ENCODE measurements at regions not wholly inside any gene's neighbourhood (a gene's known extent, or its start where the extent isn't known, plus 50 kb on each side); places are given as distances from the start of the nearest gene placed in this dataset.
A peak's percentile ranks its signal among the peaks of the same experiment; 100 is the strongest.

DNA sequence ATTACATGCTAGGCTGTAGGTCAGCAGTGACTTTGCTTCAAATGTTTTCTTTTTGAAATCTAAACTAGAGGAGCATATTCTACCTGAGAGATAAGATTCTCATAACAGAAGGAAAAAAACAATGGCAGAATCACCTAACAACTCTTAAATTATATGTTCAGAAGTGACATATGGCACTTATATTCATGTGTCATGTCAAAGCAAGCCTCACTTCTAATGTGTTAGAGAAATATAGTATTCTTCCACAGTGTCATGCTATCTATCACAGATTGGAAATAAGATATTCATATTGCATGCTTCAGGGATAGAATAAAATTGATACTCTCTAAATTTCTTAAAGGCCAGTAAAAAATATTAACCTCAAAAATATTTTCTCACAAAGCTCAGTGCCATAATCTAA lies 874.6 kb upstream of the PRMT6 start:
- Mint-ChIP-seq H3K27ac (ENCODE audit: unreplicated experiment) (no peak overlapping the region), H3K27me3 (ENCODE audit: unreplicated experiment) (peaks cover 2% of the 10 kb centered on the region), H3K36me3 (ENCODE audit: low read depth, unreplicated experiment) (no peaks in the 10 kb centered on the region), H3K4me1 (ENCODE audit: unreplicated experiment) (no peaks in the 10 kb centered on the region), H3K4me3 (ENCODE audit: unreplicated experiment) (no peak overlapping the region), H3K9me3 (ENCODE audit: unreplicated experiment) (no peaks in the 10 kb centered on the region)
- no peak for DNase-seq (ENCODE audit: low spot score)
- TF ChIP-seq CTCF (IDR thresholded peaks at IDR 0.05; ENCODE audit: unreplicated experiment), result no peak

- Mint-ChIP-seq H3K36me3 (ENCODE audit: low read depth, unreplicated experiment) (no peaks in the 10 kb centered on the region), H3K4me1 (ENCODE audit: unreplicated experiment) (no peaks in the 10 kb centered on the region), H3K27ac (ENCODE audit: unreplicated experiment) (no peak overlapping the region), H3K9me3 (ENCODE audit: unreplicated experiment) (no peaks in the 10 kb centered on the region), H3K4me3 (ENCODE audit: unreplicated experiment) (no peak overlapping the region), H3K27me3 (ENCODE audit: unreplicated experiment) (peaks cover 6% of the 10 kb centered on the region)
- DNase-seq (ENCODE audit: low spot score), result no peak
- TF ChIP-seq CTCF (IDR thresholded peaks at IDR 0.05; ENCODE audit: unreplicated experiment), result no peak
Observed at GRCh38 chr1:106185089-106185488, 871.4 kb upstream of the PRMT6 start.

- Mint-ChIP-seq H3K27ac (ENCODE audit: unreplicated experiment) (no peak overlapping the region), H3K9me3 (ENCODE audit: unreplicated experiment) (no peaks in the 10 kb centered on the region), H3K4me3 (ENCODE audit: unreplicated experiment) (no peak overlapping the region), H3K36me3 (ENCODE audit: low read depth, unreplicated experiment) (no peaks in the 10 kb centered on the region), H3K4me1 (ENCODE audit: unreplicated experiment) (no peaks in the 10 kb centered on the region), H3K27me3 (ENCODE audit: unreplicated experiment) (peaks cover 8% of the 10 kb centered on the region)
- TF ChIP-seq CTCF (IDR thresholded peaks at IDR 0.05; ENCODE audit: unreplicated experiment), result no peak
- DNase-seq (ENCODE audit: low spot score), result no peak
Observed at GRCh38 chr1:106189780-106190179, 866.7 kb upstream of the PRMT6 start.

GRCh38 chr1:106194206-106194605 lies 862.3 kb upstream of the PRMT6 start:
- no peak overlapping the region for H3K27ac Mint-ChIP-seq (ENCODE audit: unreplicated experiment)
- no peaks in the 10 kb centered on the region for H3K9me3 Mint-ChIP-seq (ENCODE audit: unreplicated experiment)
- peaks cover 2% of the 10 kb centered on the region for H3K27me3 Mint-ChIP-seq (ENCODE audit: unreplicated experiment)
- DNase-seq (ENCODE audit: low spot score), result no peak
- TF ChIP-seq CTCF (IDR thresholded peaks at IDR 0.05; ENCODE audit: unreplicated experiment), result peak; percentile 36
- no peaks in the 10 kb centered on the region for H3K36me3 Mint-ChIP-seq (ENCODE audit: low read depth, unreplicated experiment)
- no peak overlapping the region for H3K4me3 Mint-ChIP-seq (ENCODE audit: unreplicated experiment)
- H3K4me1 Mint-ChIP-seq (ENCODE audit: unreplicated experiment), result no peaks in the 10 kb centered on the region

DNA sequence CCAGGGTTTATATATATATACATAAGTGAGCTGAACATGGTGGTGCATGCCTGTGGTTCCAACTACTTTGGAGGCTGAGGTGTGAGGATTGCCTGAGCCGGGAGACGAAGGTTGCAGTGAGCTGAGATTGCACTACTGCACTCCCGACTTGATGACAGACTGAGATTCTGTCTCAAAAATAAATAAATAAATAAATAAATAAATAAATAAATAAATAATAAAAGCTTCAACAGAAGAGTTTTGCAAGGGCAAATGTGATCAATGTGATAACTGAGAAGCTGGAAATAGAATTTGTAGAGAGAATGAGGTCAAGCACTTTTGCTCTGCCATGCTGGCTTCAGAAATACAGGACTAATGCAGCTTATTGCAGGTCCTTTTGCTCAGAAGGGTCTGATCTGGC lies 855.8 kb upstream of the PRMT6 start:
- Mint-ChIP-seq H3K27me3 (ENCODE audit: unreplicated experiment) (no peaks in the 10 kb centered on the region), H3K4me3 (ENCODE audit: unreplicated experiment) (no peak overlapping the region)
- no peak for TF ChIP-seq CTCF (IDR thresholded peaks at IDR 0.05; ENCODE audit: unreplicated experiment)

More for the DNA sequence above, 855.8 kb upstream of the PRMT6 start:
- Mint-ChIP-seq H3K27ac (ENCODE audit: unreplicated experiment) (no peak overlapping the region), H3K36me3 (ENCODE audit: low read depth, unreplicated experiment) (no peaks in the 10 kb centered on the region), H3K9me3 (ENCODE audit: unreplicated experiment) (no peaks in the 10 kb centered on the region), H3K4me1 (ENCODE audit: unreplicated experiment) (peaks cover 3% of the 10 kb centered on the region)
- no peak for DNase-seq (ENCODE audit: low spot score)
